Smooth muscle cell (in vitro differentiated cells): ENCODE measurements at regions not wholly inside any gene's neighbourhood (a gene's known extent, or its start where the extent isn't known, plus 50 kb on each side); places are given as distances from the start of the nearest gene placed in this dataset.

Experiments used
- DNase-seq: peaks from one replicate; lab custom pipeline; 2025; ENCODE audit not compliant: unreplicated experiment; lab: John Stamatoyannopoulos, UW
- H2AFZ ChIP-seq: fragments of 200-600 bp; sonication (generic); 2 replicates; pipeline ENCODE4 v1.6.0; 2016; ENCODE audit warnings: antibody characterized with exemption, low read depth, mild to moderate bottlenecking
- H3F3A ChIP-seq: fragments of 200-600 bp; sonication (generic); 2 replicates; pipeline ENCODE4 v1.6.0; 2017; ENCODE audit warnings: antibody characterized with exemption, low read depth
- H3K27ac ChIP-seq: fragments of 200-600 bp; sonication (generic); 2 replicates; pipeline ENCODE4 v1.5.1; 2016; ENCODE audit warnings: low read depth, mild to moderate bottlenecking
- H3K27me3 ChIP-seq: fragments of 200-600 bp; sonication (generic); 2 replicates; pipeline ENCODE4 v1.6.1; 2016; ENCODE audit warnings: low read depth, mild to moderate bottlenecking
- H3K36me3 ChIP-seq: fragments of 200-600 bp; sonication (generic); 2 replicates; pipeline ENCODE4 v1.5.1; 2016; ENCODE audit warnings: low read depth
- H3K4me1 ChIP-seq: fragments of 200-600 bp; sonication (generic); 2 replicates; pipeline ENCODE4 v1.5.1; 2016; ENCODE audit warnings: low read depth
- H3K4me2 ChIP-seq: fragments of 200-600 bp; sonication (generic); 2 replicates; pipeline ENCODE4 v1.6.0; 2016; ENCODE audit warnings: mild to moderate bottlenecking
- H3K4me3 ChIP-seq: fragments of 200-600 bp; sonication (generic); 2 replicates; pipeline ENCODE4 v1.5.1; 2016; ENCODE audit warnings: mild to moderate bottlenecking
- H3K79me2 ChIP-seq: fragments of 200-600 bp; sonication (generic); 2 replicates; pipeline ENCODE4 v1.6.0; 2016; ENCODE audit warnings: low read depth, mild to moderate bottlenecking
- H3K9ac ChIP-seq: fragments of 200-600 bp; sonication (generic); 2 replicates; pipeline ENCODE4 v1.6.0; 2016; ENCODE audit warnings: low read depth
- H3K9me3 ChIP-seq: fragments of 200-600 bp; sonication (generic); replicated peaks from 2 replicates; pipeline ENCODE4 v1.5.1; 2016; ENCODE audit warnings: low read depth
- H4K20me1 ChIP-seq: fragments of 200-600 bp; sonication (generic); 2 replicates; pipeline ENCODE4 v1.6.0; 2016; ENCODE audit warnings: low read depth
- WGBS: methylation state at CpG from one replicate; pipeline ENCODE4 v1.1.7; 2016; ENCODE audit warnings: low lambda C conversion rate; 5-methylcytosine and 5-hydroxymethylcytosine counted together
- TF ChIP-seq, protein P1 (sequence below): fragments of 200-600 bp; sonication (generic); IDR thresholded peaks from 2 replicates; pipeline ENCODE4 v1.5.1; 2017; ENCODE audit warnings: borderline replicate concordance, mild to moderate bottlenecking, antibody characterized with exemption; ENCODE audit not compliant: insufficient read depth, poor library complexity, severe bottlenecking

DNA sequence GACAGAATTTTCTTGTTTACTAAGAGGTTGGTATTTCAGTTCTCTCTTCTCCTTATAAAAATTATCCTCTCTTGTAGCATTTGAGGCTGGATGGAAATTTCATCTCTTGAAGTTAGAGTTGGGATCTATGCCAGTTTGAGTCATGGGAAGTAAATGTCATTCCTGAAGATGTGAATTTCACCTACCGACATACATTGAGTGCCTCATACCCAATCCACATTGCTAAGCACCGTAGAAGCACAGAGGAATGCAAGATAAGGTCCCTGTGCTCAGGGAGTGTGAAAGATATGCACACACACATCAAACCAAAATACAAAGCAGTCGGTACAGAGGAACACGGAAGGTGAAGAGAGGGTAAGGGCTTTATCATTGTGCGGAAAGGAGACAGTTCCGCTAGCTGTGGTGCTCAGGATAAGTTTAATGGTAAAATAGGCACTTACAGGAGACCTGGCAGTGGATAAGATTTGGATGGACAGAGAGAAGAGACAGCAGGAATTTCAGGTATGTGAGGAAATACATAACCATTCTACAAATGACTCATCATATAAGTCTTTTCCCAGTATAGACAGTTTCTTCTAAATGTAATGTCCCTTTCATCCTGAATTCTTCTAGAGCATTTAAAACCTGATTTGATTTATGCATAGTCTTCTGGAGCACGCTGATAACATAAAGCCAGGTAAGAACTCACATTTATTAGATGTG is 205.3 kb upstream of the ST6GAL2 start:
- H3K79me2 ChIP-seq, result no peaks in the 10 kb centered on the region
- WGBS, result 62% methylated on average over 7 of the region's 7 CpGs
- H2AFZ ChIP-seq, result no peak overlapping the region
- no peak for DNase-seq
- H3K36me3 ChIP-seq, result no peaks in the 10 kb centered on the region
- H3K4me3 ChIP-seq, result no peak overlapping the region
- H4K20me1 ChIP-seq, result no peaks in the 10 kb centered on the region
- no peaks in the 10 kb centered on the region for H3K4me1 ChIP-seq
- TF ChIP-seq, protein P1, sequence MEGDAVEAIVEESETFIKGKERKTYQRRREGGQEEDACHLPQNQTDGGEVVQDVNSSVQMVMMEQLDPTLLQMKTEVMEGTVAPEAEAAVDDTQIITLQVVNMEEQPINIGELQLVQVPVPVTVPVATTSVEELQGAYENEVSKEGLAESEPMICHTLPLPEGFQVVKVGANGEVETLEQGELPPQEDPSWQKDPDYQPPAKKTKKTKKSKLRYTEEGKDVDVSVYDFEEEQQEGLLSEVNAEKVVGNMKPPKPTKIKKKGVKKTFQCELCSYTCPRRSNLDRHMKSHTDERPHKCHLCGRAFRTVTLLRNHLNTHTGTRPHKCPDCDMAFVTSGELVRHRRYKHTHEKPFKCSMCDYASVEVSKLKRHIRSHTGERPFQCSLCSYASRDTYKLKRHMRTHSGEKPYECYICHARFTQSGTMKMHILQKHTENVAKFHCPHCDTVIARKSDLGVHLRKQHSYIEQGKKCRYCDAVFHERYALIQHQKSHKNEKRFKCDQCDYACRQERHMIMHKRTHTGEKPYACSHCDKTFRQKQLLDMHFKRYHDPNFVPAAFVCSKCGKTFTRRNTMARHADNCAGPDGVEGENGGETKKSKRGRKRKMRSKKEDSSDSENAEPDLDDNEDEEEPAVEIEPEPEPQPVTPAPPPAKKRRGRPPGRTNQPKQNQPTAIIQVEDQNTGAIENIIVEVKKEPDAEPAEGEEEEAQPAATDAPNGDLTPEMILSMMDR, result no peak
- no peak overlapping the region for H3K4me2 ChIP-seq
- H3F3A ChIP-seq, result no peaks in the 10 kb centered on the region
- no peak overlapping the region for H3K9ac ChIP-seq
- no peaks in the 10 kb centered on the region for H3K27me3 ChIP-seq
- H3K27ac ChIP-seq, result no peak overlapping the region
- H3K9me3 ChIP-seq, result no peaks in the 10 kb centered on the region

DNA sequence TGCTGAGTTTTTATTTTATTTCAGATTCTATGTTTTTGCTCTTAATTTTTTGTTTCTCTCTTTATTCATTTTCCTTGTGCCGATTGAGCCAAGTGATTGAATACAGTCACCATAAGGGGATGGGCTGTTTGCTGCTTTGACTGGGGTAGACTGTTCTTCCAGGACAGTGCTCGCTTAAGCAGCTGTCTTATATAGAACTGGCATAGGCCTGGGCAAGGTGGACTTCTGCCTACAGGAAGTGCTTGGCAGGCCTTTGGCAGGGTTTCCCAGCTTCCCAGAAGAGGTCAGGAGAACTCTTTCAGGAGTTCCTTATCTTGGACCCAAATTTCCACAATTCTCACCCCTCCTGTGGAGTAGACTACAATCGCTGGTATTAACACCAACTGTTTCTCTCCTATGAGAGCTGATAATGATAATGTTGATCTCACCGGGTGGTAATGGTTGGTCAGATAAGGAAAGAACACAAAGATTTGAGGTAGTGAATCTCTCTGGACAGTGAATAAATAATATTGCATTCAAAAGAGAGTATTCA is 207.5 kb upstream of the ST6GAL2 start:
- Histone ChIP-seq H3K4me3 (no peak overlapping the region), H3K4me2 (no peak overlapping the region), H3K36me3 (no peaks in the 10 kb centered on the region), H3K27me3 (no peaks in the 10 kb centered on the region), H3K9me3 (no peaks in the 10 kb centered on the region), H3F3A (no peaks in the 10 kb centered on the region), H2AFZ (no peak overlapping the region), H3K4me1 (no peaks in the 10 kb centered on the region), H4K20me1 (no peaks in the 10 kb centered on the region), H3K79me2 (no peaks in the 10 kb centered on the region), H3K9ac (no peak overlapping the region), H3K27ac (no peak overlapping the region)
- WGBS, result 92% methylated on average over 4 of the region's 4 CpGs
- no peak for DNase-seq
- TF ChIP-seq, protein P1, result no peak

DNA sequence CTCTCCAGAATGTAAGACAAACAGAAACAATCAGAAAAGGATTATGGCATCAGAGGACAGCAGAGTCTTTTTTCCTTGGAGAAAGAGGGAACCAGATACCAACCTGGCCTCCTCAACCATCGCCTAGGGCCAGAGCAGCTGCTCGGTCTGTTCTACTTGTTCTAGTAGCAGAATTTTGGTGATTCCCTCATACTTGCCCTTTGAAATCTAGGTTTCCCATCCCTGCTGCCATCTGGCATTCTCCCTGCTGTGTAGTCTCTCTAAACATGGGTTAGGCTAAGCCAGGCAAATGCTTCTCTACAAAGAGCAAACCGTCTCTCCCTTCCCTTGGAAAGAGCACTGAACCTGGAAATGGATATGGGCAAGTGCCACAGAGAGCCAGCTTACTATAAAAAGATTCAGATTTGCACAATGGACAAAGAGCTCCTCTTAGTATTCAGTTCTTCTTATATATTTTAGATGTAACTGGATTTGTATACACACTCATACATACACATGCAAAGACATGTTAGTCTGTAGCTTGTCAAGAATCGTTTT is 208.6 kb upstream of the ST6GAL2 start:
- 91% methylated on average over 4 of the region's 4 CpGs for WGBS
- Histone ChIP-seq H3K27me3 (no peaks in the 10 kb centered on the region), H3K9me3 (no peaks in the 10 kb centered on the region), H3K9ac (no peak overlapping the region), H3K4me3 (no peak overlapping the region), H3K4me1 (no peaks in the 10 kb centered on the region), H3K36me3 (no peaks in the 10 kb centered on the region), H3K4me2 (no peak overlapping the region), H3K27ac (no peak overlapping the region), H3K79me2 (no peaks in the 10 kb centered on the region), H3F3A (no peaks in the 10 kb centered on the region), H2AFZ (no peak overlapping the region), H4K20me1 (no peaks in the 10 kb centered on the region)
- DNase-seq, result no peak
- TF ChIP-seq, protein P1, result no peak
